ENCODE measurements at regions not wholly inside any gene's neighbourhood (a gene's known extent, or its start where the extent isn't known, plus 50 kb on each side); places are given as distances from the start of the nearest gene placed in this dataset.

DNA sequence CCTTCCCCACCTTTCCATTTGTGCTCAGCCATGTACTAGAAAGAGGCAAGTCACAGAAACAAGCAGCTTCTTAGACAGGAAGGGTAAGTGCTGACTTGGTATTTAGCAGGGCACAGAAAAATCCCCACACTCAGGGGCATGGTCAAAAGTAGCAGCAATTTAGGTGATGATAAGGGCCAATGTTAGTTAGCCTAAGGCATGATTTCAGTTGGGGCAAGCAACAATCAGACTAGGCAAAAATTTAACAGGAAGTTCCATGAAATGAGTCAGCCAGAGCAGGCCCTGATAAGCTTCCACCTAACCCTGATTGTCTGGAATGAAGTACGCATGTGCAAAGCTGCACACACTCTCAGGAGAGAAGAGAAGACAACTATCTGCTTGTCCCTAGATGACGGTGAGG, 423.4 kb upstream of the UBE2E2 start:
- H3K27ac ChIP-seq (ENCODE audit: low read length), result no peak overlapping the region
- intact Hi-C loops (cut with micrococcal nuclease), result no loop called here
- no peaks in the 10 kb centered on the region for H3K36me3 ChIP-seq (ENCODE audit: low read depth, low read length)
- ChIA-PET POLR2A (ENCODE audit: unreplicated experiment) (no interaction called here), CTCF (no interaction called here)
- no peak for DNase-seq
- no peaks in the 10 kb centered on the region for H3K4me1 ChIP-seq (ENCODE audit: insufficient read depth, low read length)
- ATAC-seq, result no peak
- H3K79me2 ChIP-seq (ENCODE audit: low read length), result no peaks in the 10 kb centered on the region
- H2AFZ ChIP-seq (ENCODE audit: low read length), result no peak overlapping the region
- no peak overlapping the region for H3K4me3 ChIP-seq (ENCODE audit: low read length)
- no peaks in the 10 kb centered on the region for H3F3A ChIP-seq (ENCODE audit: low read length, unreplicated experiment)
- TF ChIP-seq, protein P1, sequence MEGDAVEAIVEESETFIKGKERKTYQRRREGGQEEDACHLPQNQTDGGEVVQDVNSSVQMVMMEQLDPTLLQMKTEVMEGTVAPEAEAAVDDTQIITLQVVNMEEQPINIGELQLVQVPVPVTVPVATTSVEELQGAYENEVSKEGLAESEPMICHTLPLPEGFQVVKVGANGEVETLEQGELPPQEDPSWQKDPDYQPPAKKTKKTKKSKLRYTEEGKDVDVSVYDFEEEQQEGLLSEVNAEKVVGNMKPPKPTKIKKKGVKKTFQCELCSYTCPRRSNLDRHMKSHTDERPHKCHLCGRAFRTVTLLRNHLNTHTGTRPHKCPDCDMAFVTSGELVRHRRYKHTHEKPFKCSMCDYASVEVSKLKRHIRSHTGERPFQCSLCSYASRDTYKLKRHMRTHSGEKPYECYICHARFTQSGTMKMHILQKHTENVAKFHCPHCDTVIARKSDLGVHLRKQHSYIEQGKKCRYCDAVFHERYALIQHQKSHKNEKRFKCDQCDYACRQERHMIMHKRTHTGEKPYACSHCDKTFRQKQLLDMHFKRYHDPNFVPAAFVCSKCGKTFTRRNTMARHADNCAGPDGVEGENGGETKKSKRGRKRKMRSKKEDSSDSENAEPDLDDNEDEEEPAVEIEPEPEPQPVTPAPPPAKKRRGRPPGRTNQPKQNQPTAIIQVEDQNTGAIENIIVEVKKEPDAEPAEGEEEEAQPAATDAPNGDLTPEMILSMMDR (conservative IDR thresholded peaks at IDR 0.05; ENCODE audit: low read depth, low read length), result no peak
- no peak for TF ChIP-seq EZH2phosphoT487 (IDR thresholded peaks at IDR 0.05; ENCODE audit: borderline replicate concordance, low read length)
- no peak for TF ChIP-seq EZH2 (IDR thresholded peaks at IDR 0.05; ENCODE audit: low read length, unreplicated experiment)
- no peaks in the 10 kb centered on the region for H3K27me3 ChIP-seq (ENCODE audit: low read length)
- no TSS peak for BruUV-seq (replicated peaks)
- no peaks in the 10 kb centered on the region for H3K9me3 ChIP-seq (ENCODE audit: low read length)
- H3K9me2 ChIP-seq (replicated peaks; ENCODE audit: low read length), result no peaks in the 10 kb centered on the region
- H4K20me1 ChIP-seq (ENCODE audit: low read length), result no peaks in the 10 kb centered on the region
- no peak overlapping the region for H3K9ac ChIP-seq (ENCODE audit: low read length)
- H3K4me2 ChIP-seq (ENCODE audit: low read length), result no peak overlapping the region

DNA sequence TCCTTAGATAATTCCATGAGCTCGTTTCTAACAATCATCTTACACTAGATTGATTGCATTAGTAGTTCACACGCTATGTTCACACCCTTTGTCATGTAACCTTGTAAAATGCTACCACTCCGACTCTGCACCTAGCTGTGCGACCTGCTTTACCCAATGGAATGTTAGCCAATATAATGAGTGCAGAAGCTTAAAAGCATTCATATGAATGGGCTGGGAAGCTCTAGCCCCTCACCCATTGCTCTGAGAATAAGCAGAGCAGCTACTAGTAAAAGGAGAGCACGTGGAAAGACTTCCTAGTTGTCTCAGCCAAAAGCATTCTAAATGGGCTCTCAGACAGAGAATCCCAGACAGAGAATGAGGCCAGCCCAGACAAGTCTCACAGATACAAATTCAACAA, 410.6 kb upstream of the UBE2E2 start:
- Histone ChIP-seq H3K9me3 (ENCODE audit: low read length) (no peaks in the 10 kb centered on the region), H3F3A (ENCODE audit: low read length, unreplicated experiment) (no peaks in the 10 kb centered on the region), H3K4me1 (ENCODE audit: insufficient read depth, low read length) (no peaks in the 10 kb centered on the region), H3K27ac (ENCODE audit: low read length) (no peak overlapping the region), H4K20me1 (ENCODE audit: low read length) (no peaks in the 10 kb centered on the region), H3K4me2 (ENCODE audit: low read length) (no peak overlapping the region), H3K36me3 (ENCODE audit: low read depth, low read length) (no peaks in the 10 kb centered on the region), H3K79me2 (ENCODE audit: low read length) (no peaks in the 10 kb centered on the region), H3K4me3 (ENCODE audit: low read length) (no peak overlapping the region), H2AFZ (ENCODE audit: low read length) (no peak overlapping the region), H3K9me2 (replicated peaks; ENCODE audit: low read length) (no peaks in the 10 kb centered on the region), H3K9ac (ENCODE audit: low read length) (no peak overlapping the region), H3K27me3 (ENCODE audit: low read length) (peaks cover 28% of the 10 kb centered on the region)
- ChIA-PET POLR2A (ENCODE audit: unreplicated experiment) (no interaction called here), CTCF (no interaction called here)
- DNase-seq (no peak), ATAC-seq (no peak)
- TF ChIP-seq, protein P1 (conservative IDR thresholded peaks at IDR 0.05; ENCODE audit: low read depth, low read length), result no peak
- TF ChIP-seq EZH2 (IDR thresholded peaks at IDR 0.05; ENCODE audit: low read length, unreplicated experiment), result no peak
- TF ChIP-seq EZH2phosphoT487 (IDR thresholded peaks at IDR 0.05; ENCODE audit: borderline replicate concordance, low read length), result no peak
- intact Hi-C loops (cut with micrococcal nuclease), result no loop called here
- no TSS peak for BruUV-seq (replicated peaks)

DNA sequence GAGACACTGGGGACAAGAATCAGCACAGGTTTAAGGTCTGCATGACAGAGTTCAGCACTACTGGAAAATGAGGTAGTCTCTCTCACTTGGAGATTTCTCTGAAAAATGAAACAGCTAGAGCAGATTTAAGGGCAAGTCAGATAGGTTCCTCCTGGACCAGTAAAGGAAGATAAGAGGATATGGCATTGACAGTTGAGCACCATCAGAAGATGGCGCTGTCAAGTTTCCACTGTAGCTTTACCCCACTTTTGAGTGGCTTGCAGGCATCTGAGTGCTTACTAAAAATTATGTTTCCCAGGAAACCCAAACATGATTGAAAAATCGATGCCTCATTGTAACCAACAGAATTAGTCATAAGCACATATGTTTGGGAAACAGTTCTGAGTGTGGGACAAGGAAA, 407.2 kb upstream of the UBE2E2 start:
- peaks cover 28% of the 10 kb centered on the region for H3K27me3 ChIP-seq (ENCODE audit: low read length)
- no peak overlapping the region for H3K27ac ChIP-seq (ENCODE audit: low read length)
- H3K4me3 ChIP-seq (ENCODE audit: low read length), result no peak overlapping the region
- no peaks in the 10 kb centered on the region for H3K36me3 ChIP-seq (ENCODE audit: low read depth, low read length)
- H3K9me3 ChIP-seq (ENCODE audit: low read length), result no peaks in the 10 kb centered on the region
- H3K79me2 ChIP-seq (ENCODE audit: low read length), result no peaks in the 10 kb centered on the region
- H3K4me1 ChIP-seq (ENCODE audit: insufficient read depth, low read length), result no peaks in the 10 kb centered on the region
- POLR2A ChIA-PET (ENCODE audit: unreplicated experiment), result no interaction called here
- H3K9ac ChIP-seq (ENCODE audit: low read length), result no peak overlapping the region
- peak; percentile 22 for DNase-seq
- CTCF ChIA-PET, result no interaction called here
- H2AFZ ChIP-seq (ENCODE audit: low read length), result no peak overlapping the region
- no peak overlapping the region for H3K4me2 ChIP-seq (ENCODE audit: low read length)
- no TSS peak for BruUV-seq (replicated peaks)
- intact Hi-C loops (cut with micrococcal nuclease), result no loop called here
- peak; percentile 38; the same call in 1 of the 2 replicates for ATAC-seq
- TF ChIP-seq EZH2 (IDR thresholded peaks at IDR 0.05; ENCODE audit: low read length, unreplicated experiment) (no peak), EZH2phosphoT487 (IDR thresholded peaks at IDR 0.05; ENCODE audit: borderline replicate concordance, low read length) (no peak)
- TF ChIP-seq, protein P1 (conservative IDR thresholded peaks at IDR 0.05; ENCODE audit: low read depth, low read length), result peak; percentile 30; the same call in 1 of the 2 replicates
- no peaks in the 10 kb centered on the region for H3K9me2 ChIP-seq (replicated peaks; ENCODE audit: low read length)
- H4K20me1 ChIP-seq (ENCODE audit: low read length), result no peaks in the 10 kb centered on the region
- H3F3A ChIP-seq (ENCODE audit: low read length, unreplicated experiment), result no peaks in the 10 kb centered on the region
